ENCODE measurements at regions not wholly inside any gene's neighbourhood (a gene's known extent, or its start where the extent isn't known, plus 50 kb on each side); places are given as distances from the start of the nearest gene placed in this dataset.

- TF ChIP-seq, protein P1, sequence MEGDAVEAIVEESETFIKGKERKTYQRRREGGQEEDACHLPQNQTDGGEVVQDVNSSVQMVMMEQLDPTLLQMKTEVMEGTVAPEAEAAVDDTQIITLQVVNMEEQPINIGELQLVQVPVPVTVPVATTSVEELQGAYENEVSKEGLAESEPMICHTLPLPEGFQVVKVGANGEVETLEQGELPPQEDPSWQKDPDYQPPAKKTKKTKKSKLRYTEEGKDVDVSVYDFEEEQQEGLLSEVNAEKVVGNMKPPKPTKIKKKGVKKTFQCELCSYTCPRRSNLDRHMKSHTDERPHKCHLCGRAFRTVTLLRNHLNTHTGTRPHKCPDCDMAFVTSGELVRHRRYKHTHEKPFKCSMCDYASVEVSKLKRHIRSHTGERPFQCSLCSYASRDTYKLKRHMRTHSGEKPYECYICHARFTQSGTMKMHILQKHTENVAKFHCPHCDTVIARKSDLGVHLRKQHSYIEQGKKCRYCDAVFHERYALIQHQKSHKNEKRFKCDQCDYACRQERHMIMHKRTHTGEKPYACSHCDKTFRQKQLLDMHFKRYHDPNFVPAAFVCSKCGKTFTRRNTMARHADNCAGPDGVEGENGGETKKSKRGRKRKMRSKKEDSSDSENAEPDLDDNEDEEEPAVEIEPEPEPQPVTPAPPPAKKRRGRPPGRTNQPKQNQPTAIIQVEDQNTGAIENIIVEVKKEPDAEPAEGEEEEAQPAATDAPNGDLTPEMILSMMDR (IDR thresholded peaks at IDR 0.05; ENCODE audit: extremely low read depth in 1 of 2, insufficient read depth in 1 of 2, low read depth in 1 of 2, low read length in 2 of 2), result no peak
- TF ChIP-seq POLR2A (IDR thresholded peaks at IDR 0.05; ENCODE audit: low read depth, low read length) (no peak), EZH2 (IDR thresholded peaks at IDR 0.05; ENCODE audit: borderline replicate concordance, low read depth, low read length, severe bottlenecking) (no peak), POLR2AphosphoS5 (IDR thresholded peaks at IDR 0.05; ENCODE audit: insufficient read depth, low read depth, low read length) (no peak), GATA2 (IDR thresholded peaks at IDR 0.05; ENCODE audit: insufficient read depth, insufficient read length, low read depth, low read length) (no peak), FOS (IDR thresholded peaks at IDR 0.05; ENCODE audit: borderline replicate concordance, insufficient read depth, low read length) (no peak), MYC (IDR thresholded peaks at IDR 0.05; ENCODE audit: low read depth, low read length) (no peak), JUN (IDR thresholded peaks at IDR 0.05; ENCODE audit: borderline replicate concordance, insufficient read depth, insufficient read length, low read depth) (no peak)
- TF ChIP-seq, protein P2, sequence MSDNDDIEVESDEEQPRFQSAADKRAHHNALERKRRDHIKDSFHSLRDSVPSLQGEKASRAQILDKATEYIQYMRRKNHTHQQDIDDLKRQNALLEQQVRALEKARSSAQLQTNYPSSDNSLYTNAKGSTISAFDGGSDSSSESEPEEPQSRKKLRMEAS (IDR thresholded peaks at IDR 0.05; ENCODE audit: insufficient read depth, insufficient read length), result no peak
Measured at GRCh38 chr12:77343291-77343690, 277.9 kb upstream of the E2F7 start.

Data from endothelial cell of umbilical vein (primary cell).